ENCODE measurements at regions not wholly inside any gene's neighbourhood (a gene's known extent, or its start where the extent isn't known, plus 50 kb on each side); places are given as distances from the start of the nearest gene placed in this dataset.

- Histone ChIP-seq H3K36me3 (replicated peaks; ENCODE audit: insufficient read depth, low read length) (no peaks in the 10 kb centered on the region), H4K20me1 (ENCODE audit: insufficient read depth, low read length) (no peaks in the 10 kb centered on the region), H3K27ac (ENCODE audit: low read length) (no peak overlapping the region), H3K27me3 (replicated peaks; ENCODE audit: insufficient read depth, low read length) (no peaks in the 10 kb centered on the region), H3F3A (ENCODE audit: insufficient read depth, low read length) (no peaks in the 10 kb centered on the region), H3K4me2 (ENCODE audit: low read depth, low read length) (no peak overlapping the region), H3K9me2 (replicated peaks; ENCODE audit: insufficient read depth, low read length) (no peaks in the 10 kb centered on the region), H3K9me3 (replicated peaks; ENCODE audit: insufficient read depth, low read length) (no peaks in the 10 kb centered on the region), H3K4me3 (ENCODE audit: low read length) (no peak overlapping the region), H3K4me1 (ENCODE audit: low read length) (no peaks in the 10 kb centered on the region), H3K79me2 (ENCODE audit: low read length) (no peaks in the 10 kb centered on the region), H2AFZ (ENCODE audit: low read length) (no peak overlapping the region), H3K9ac (ENCODE audit: low read length) (no peak overlapping the region)
- TF ChIP-seq, protein P1, sequence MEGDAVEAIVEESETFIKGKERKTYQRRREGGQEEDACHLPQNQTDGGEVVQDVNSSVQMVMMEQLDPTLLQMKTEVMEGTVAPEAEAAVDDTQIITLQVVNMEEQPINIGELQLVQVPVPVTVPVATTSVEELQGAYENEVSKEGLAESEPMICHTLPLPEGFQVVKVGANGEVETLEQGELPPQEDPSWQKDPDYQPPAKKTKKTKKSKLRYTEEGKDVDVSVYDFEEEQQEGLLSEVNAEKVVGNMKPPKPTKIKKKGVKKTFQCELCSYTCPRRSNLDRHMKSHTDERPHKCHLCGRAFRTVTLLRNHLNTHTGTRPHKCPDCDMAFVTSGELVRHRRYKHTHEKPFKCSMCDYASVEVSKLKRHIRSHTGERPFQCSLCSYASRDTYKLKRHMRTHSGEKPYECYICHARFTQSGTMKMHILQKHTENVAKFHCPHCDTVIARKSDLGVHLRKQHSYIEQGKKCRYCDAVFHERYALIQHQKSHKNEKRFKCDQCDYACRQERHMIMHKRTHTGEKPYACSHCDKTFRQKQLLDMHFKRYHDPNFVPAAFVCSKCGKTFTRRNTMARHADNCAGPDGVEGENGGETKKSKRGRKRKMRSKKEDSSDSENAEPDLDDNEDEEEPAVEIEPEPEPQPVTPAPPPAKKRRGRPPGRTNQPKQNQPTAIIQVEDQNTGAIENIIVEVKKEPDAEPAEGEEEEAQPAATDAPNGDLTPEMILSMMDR (IDR thresholded peaks at IDR 0.05; ENCODE audit: low read length): no peak
- TF ChIP-seq EZH2 (optimal IDR thresholded peaks at IDR 0.05; ENCODE audit: low read depth, low read length) (no peak), EZH2phosphoT487 (IDR thresholded peaks at IDR 0.05; ENCODE audit: low read length) (no peak)
- no peak for DNase-seq
Observed at GRCh38 chr3:104631254-104631653, 735.5 kb upstream of the ALCAM start.

- Histone ChIP-seq H3K27ac (ENCODE audit: low read length) (no peak overlapping the region), H3K4me1 (ENCODE audit: low read length) (no peaks in the 10 kb centered on the region), H3K79me2 (ENCODE audit: low read length) (no peaks in the 10 kb centered on the region), H4K20me1 (ENCODE audit: insufficient read depth, low read length) (no peaks in the 10 kb centered on the region), H2AFZ (ENCODE audit: low read length) (no peak overlapping the region), H3K4me2 (ENCODE audit: low read depth, low read length) (no peak overlapping the region), H3K9me2 (replicated peaks; ENCODE audit: insufficient read depth, low read length) (no peaks in the 10 kb centered on the region), H3K9ac (ENCODE audit: low read length) (no peak overlapping the region), H3F3A (ENCODE audit: insufficient read depth, low read length) (no peaks in the 10 kb centered on the region), H3K27me3 (replicated peaks; ENCODE audit: insufficient read depth, low read length) (no peaks in the 10 kb centered on the region), H3K9me3 (replicated peaks; ENCODE audit: insufficient read depth, low read length) (no peaks in the 10 kb centered on the region), H3K4me3 (ENCODE audit: low read length) (no peak overlapping the region), H3K36me3 (replicated peaks; ENCODE audit: insufficient read depth, low read length) (no peaks in the 10 kb centered on the region)
- TF ChIP-seq EZH2phosphoT487 (IDR thresholded peaks at IDR 0.05; ENCODE audit: low read length) (no peak), EZH2 (optimal IDR thresholded peaks at IDR 0.05; ENCODE audit: low read depth, low read length) (no peak)
- TF ChIP-seq, protein P1 (IDR thresholded peaks at IDR 0.05; ENCODE audit: low read length): no peak
- DNase-seq: no peak
Observed at GRCh38 chr3:104632521-104632920, 734.2 kb upstream of the ALCAM start.

DNA sequence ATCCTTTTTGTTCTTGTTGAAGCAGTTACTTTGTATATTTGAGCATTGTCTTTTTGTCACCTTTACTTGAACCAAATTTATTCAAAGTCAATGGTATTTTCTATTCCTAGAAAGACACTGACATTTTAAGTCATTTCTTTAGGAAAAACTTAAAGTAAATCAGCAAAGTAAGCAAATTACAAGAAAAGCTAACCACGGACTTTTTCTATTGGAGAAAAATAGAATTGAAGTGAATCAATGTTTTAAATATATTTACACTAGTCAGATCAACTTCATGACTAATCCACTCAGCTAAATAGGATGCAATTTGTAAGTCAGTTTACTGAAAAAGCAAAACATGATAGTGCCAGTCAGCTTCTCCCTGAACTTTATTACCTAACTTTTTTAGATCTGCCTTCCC, 733.8 kb upstream of the ALCAM start:
- Histone ChIP-seq H3K36me3 (replicated peaks; ENCODE audit: insufficient read depth, low read length) (no peaks in the 10 kb centered on the region), H3K27ac (ENCODE audit: low read length) (no peak overlapping the region), H3K9me2 (replicated peaks; ENCODE audit: insufficient read depth, low read length) (no peaks in the 10 kb centered on the region), H4K20me1 (ENCODE audit: insufficient read depth, low read length) (no peaks in the 10 kb centered on the region), H3K4me3 (ENCODE audit: low read length) (no peak overlapping the region), H3K79me2 (ENCODE audit: low read length) (no peaks in the 10 kb centered on the region), H2AFZ (ENCODE audit: low read length) (no peak overlapping the region), H3K27me3 (replicated peaks; ENCODE audit: insufficient read depth, low read length) (no peaks in the 10 kb centered on the region), H3K4me1 (ENCODE audit: low read length) (no peaks in the 10 kb centered on the region), H3K4me2 (ENCODE audit: low read depth, low read length) (no peak overlapping the region), H3K9me3 (replicated peaks; ENCODE audit: insufficient read depth, low read length) (no peaks in the 10 kb centered on the region), H3F3A (ENCODE audit: insufficient read depth, low read length) (no peaks in the 10 kb centered on the region), H3K9ac (ENCODE audit: low read length) (no peak overlapping the region)
- no peak for TF ChIP-seq EZH2 (optimal IDR thresholded peaks at IDR 0.05; ENCODE audit: low read depth, low read length)
- TF ChIP-seq, protein P1 (IDR thresholded peaks at IDR 0.05; ENCODE audit: low read length): no peak
- no peak for TF ChIP-seq EZH2phosphoT487 (IDR thresholded peaks at IDR 0.05; ENCODE audit: low read length)
- no peak for DNase-seq

All from MM.1S (cell line).